ENCODE measurements at regions not wholly inside any gene's neighbourhood (a gene's known extent, or its start where the extent isn't known, plus 50 kb on each side); places are given as distances from the start of the nearest gene placed in this dataset.

GRCh38 chr9:85430659-85431338 is 311.0 kb downstream of the AGTPBP1 start:
- no peak for DNase-seq (ENCODE audit: low read depth in 2 of 3, low spot score in 2 of 3)

GRCh38 chr9:85428230-85428629 is 313.5 kb downstream of the AGTPBP1 start:
- DNase-seq (ENCODE audit: low read depth in 2 of 3, low spot score in 2 of 3) = no peak

- DNase-seq (ENCODE audit: low read depth in 2 of 3, low spot score in 2 of 3) = no peak
These were observed 314.0 kb downstream of the AGTPBP1 start for GRCh38 chr9:85427772-85428171.

GRCh38 chr9:85425153-85425611 is 316.6 kb downstream of the AGTPBP1 start:
- peak in 2 of 3 donors; percentile 61 to 67 for DNase-seq (ENCODE audit: low read depth in 2 of 3, low spot score in 2 of 3)

GRCh38 chr9:85423422-85423821 is 318.3 kb downstream of the AGTPBP1 start:
- no peak for DNase-seq (ENCODE audit: low read depth in 2 of 3, low spot score in 2 of 3)

- DNase-seq (ENCODE audit: low read depth in 2 of 3, low spot score in 2 of 3) = no peak
These were observed 320.1 kb downstream of the AGTPBP1 start for GRCh38 chr9:85421641-85422040.

- DNase-seq (ENCODE audit: low read depth in 2 of 3, low spot score in 2 of 3) = peak in 1 of 3 donors; percentile 39
These were observed 321.0 kb downstream of the AGTPBP1 start for GRCh38 chr9:85420750-85421149.

GRCh38 chr9:85417674-85418073 is 324.1 kb downstream of the AGTPBP1 start:
- no peak for DNase-seq (ENCODE audit: low read depth in 2 of 3, low spot score in 2 of 3)

- no peak for DNase-seq (ENCODE audit: low read depth in 2 of 3, low spot score in 2 of 3)
These were observed 325.0 kb downstream of the AGTPBP1 start for GRCh38 chr9:85416715-85417114.

GRCh38 chr9:85414390-85414789 is 327.4 kb downstream of the AGTPBP1 start:
- no peak for DNase-seq (ENCODE audit: low read depth in 2 of 3, low spot score in 2 of 3)

- DNase-seq (ENCODE audit: low read depth in 2 of 3, low spot score in 2 of 3) = no peak
These were observed 333.3 kb downstream of the AGTPBP1 start for GRCh38 chr9:85408494-85408893.

- no peak for DNase-seq (ENCODE audit: low read depth in 2 of 3, low spot score in 2 of 3)
These were observed 336.2 kb downstream of the AGTPBP1 start for GRCh38 chr9:85405566-85405950.

GRCh38 chr9:85404911-85405565 is 336.7 kb downstream of the AGTPBP1 start:
- DNase-seq (ENCODE audit: low read depth in 2 of 3, low spot score in 2 of 3) = no peak

GRCh38 chr9:85402551-85402950 is 339.2 kb downstream of the AGTPBP1 start:
- no peak for DNase-seq (ENCODE audit: low read depth in 2 of 3, low spot score in 2 of 3)

- no peak for DNase-seq (ENCODE audit: low read depth in 2 of 3, low spot score in 2 of 3)
These were observed 339.8 kb downstream of the AGTPBP1 start for GRCh38 chr9:85401998-85402397.

- DNase-seq (ENCODE audit: low read depth in 2 of 3, low spot score in 2 of 3) = no peak
These were observed 344.7 kb downstream of the AGTPBP1 start for GRCh38 chr9:85397005-85397404.

GRCh38 chr9:85392260-85392659 is 349.5 kb downstream of the AGTPBP1 start:
- no peak for DNase-seq (ENCODE audit: low read depth in 2 of 3, low spot score in 2 of 3)

- DNase-seq (ENCODE audit: low read depth in 2 of 3, low spot score in 2 of 3) = peak in 2 of 3 donors; percentile 4 to 14
These were observed 363.9 kb downstream of the AGTPBP1 start for GRCh38 chr9:85377731-85378289.

- no peak for DNase-seq (ENCODE audit: low read depth in 2 of 3, low spot score in 2 of 3)
These were observed 373.0 kb downstream of the AGTPBP1 start for GRCh38 chr9:85368781-85369180.

GRCh38 chr9:85359161-85359560 is 382.6 kb downstream of the AGTPBP1 start:
- no peak for DNase-seq (ENCODE audit: low read depth in 2 of 3, low spot score in 2 of 3)

- DNase-seq (ENCODE audit: low read depth in 2 of 3, low spot score in 2 of 3) = no peak
These were observed 392.7 kb downstream of the AGTPBP1 start for GRCh38 chr9:85349046-85349445.

- no peak for DNase-seq (ENCODE audit: low read depth in 2 of 3, low spot score in 2 of 3)
These were observed 394.2 kb downstream of the AGTPBP1 start for GRCh38 chr9:85347541-85347940.

All from hematopoietic multipotent progenitor cell (in vitro differentiated cells).